Vagina (tissue), 2 donors: ENCODE measurements at regions not wholly inside any gene's neighbourhood (a gene's known extent, or its start where the extent isn't known, plus 50 kb on each side); places are given as distances from the start of the nearest gene placed in this dataset.

Source experiments
- POLR2A ChIP-seq, 2 donors: fragments of 450-650 bp; IDR thresholded peaks; one replicate each; pipeline ENCODE4 v1.6.1; 2017; ENCODE audit warnings: antibody characterized with exemption in 2 of 2, mild to moderate bottlenecking in 2 of 2, moderate library complexity in 2 of 2
- TF ChIP-seq, protein P1 (sequence below), 3 experiments: fragments of 450-650 bp in 2 of 3; fragments of 200-600 bp in 1 of 3; sonication (generic) in 1 of 3; IDR thresholded peaks; one replicate each; pipeline ENCODE4 v1.5.1; 2017 to 2019; ENCODE audit warnings: antibody characterized with exemption in 3 of 3, mild to moderate bottlenecking in 2 of 3, moderate library complexity in 2 of 3

DNA sequence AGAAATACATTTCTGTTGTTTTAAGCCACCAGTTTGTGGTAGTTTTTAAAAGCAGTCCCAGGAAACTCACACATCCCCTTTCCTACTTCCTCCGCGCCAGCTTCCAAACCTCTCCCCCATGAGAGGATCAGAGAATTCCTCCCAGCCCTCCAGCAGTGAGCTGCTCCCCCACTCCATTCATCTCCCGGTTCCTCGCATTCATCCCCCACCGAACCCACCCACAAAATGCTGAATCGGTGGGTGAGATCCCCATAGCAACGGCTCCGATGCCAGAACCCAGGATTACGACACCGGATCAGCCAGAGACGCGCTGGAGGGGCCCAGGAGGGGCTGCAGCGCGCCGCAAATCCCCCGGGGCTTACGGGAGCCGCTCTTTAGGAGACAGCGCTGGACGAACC, 251.4 kb upstream of the RPL38 start:
- TF ChIP-seq, protein P1, sequence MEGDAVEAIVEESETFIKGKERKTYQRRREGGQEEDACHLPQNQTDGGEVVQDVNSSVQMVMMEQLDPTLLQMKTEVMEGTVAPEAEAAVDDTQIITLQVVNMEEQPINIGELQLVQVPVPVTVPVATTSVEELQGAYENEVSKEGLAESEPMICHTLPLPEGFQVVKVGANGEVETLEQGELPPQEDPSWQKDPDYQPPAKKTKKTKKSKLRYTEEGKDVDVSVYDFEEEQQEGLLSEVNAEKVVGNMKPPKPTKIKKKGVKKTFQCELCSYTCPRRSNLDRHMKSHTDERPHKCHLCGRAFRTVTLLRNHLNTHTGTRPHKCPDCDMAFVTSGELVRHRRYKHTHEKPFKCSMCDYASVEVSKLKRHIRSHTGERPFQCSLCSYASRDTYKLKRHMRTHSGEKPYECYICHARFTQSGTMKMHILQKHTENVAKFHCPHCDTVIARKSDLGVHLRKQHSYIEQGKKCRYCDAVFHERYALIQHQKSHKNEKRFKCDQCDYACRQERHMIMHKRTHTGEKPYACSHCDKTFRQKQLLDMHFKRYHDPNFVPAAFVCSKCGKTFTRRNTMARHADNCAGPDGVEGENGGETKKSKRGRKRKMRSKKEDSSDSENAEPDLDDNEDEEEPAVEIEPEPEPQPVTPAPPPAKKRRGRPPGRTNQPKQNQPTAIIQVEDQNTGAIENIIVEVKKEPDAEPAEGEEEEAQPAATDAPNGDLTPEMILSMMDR (IDR thresholded peaks at IDR 0.05), result no peak
- TF ChIP-seq POLR2A (IDR thresholded peaks at IDR 0.05), result no peak
